ENCODE measurements at regions not wholly inside any gene's neighbourhood (a gene's known extent, or its start where the extent isn't known, plus 50 kb on each side); places are given as distances from the start of the nearest gene placed in this dataset.

DNA sequence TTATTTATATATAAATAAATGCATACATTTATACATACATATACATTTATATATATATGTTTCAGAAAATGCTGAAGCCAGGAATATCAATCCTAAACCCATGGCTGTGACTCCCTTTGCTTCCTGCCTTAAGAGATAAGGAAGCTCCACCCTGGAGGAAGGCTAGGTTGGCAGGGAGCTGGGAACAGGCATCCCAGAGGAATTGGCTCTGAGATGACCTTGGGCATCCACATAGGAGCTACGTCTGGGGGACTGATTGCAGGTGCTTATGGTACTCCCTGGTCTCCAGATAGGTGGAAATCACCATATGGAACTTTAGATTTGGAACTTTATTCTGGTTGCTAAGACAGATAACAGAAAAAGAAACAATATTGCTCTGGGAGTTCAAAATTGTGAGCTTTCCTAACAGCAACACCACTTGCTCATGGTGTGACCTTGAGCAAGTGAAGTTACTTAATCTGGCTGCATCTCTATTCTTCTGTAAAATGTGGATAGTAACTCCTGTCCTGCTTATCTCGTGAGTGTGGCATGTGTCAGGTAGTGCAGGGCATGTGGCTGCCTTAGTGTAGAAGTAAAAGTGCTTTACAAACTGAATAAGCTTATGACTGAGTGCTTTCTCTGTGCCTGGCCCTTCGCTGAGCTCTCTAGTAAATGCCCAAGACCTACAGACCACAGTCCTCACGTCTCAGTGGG lies 341.0 kb downstream of the MEIS1 start:
- H3K4me3 ChIP-seq (ENCODE audit: low read length): no peak overlapping the region
- H3K79me2 ChIP-seq (ENCODE audit: low read length): no peaks in the 10 kb centered on the region
- no peaks in the 10 kb centered on the region for H4K20me1 ChIP-seq (ENCODE audit: insufficient read depth, low read depth, low read length)
- no peaks in the 10 kb centered on the region for H3K9me3 ChIP-seq (ENCODE audit: low read length)
- no peaks in the 10 kb centered on the region for H3K9me2 ChIP-seq (replicated peaks; ENCODE audit: insufficient read depth, low read length)
- no peaks in the 10 kb centered on the region for H3K36me3 ChIP-seq (ENCODE audit: insufficient read depth, low read length)
- H3K4me2 ChIP-seq (ENCODE audit: low read depth, low read length, poor library complexity, severe bottlenecking): no peak overlapping the region
- no peak overlapping the region for H2AFZ ChIP-seq (ENCODE audit: low read length)
- H3K27ac ChIP-seq (ENCODE audit: low read length): no peak overlapping the region
- no peak for DNase-seq
- no peak overlapping the region for H3K9ac ChIP-seq (ENCODE audit: low read length)
- peaks cover 10% of the 10 kb centered on the region for H3K4me1 ChIP-seq (ENCODE audit: low read length)
- no peaks in the 10 kb centered on the region for H3K27me3 ChIP-seq (ENCODE audit: low read length)

- no peak overlapping the region for H3K4me3 ChIP-seq (ENCODE audit: low read length)
- H3K9me3 ChIP-seq (ENCODE audit: low read length): no peaks in the 10 kb centered on the region
- H4K20me1 ChIP-seq (ENCODE audit: insufficient read depth, low read depth, low read length): no peaks in the 10 kb centered on the region
- H3K9me2 ChIP-seq (replicated peaks; ENCODE audit: insufficient read depth, low read length): no peaks in the 10 kb centered on the region
- H3K4me1 ChIP-seq (ENCODE audit: low read length): no peaks in the 10 kb centered on the region
- no peak overlapping the region for H2AFZ ChIP-seq (ENCODE audit: low read length)
- no peak overlapping the region for H3K4me2 ChIP-seq (ENCODE audit: low read depth, low read length, poor library complexity, severe bottlenecking)
- no peaks in the 10 kb centered on the region for H3K36me3 ChIP-seq (ENCODE audit: insufficient read depth, low read length)
- DNase-seq: no peak
- H3K27me3 ChIP-seq (ENCODE audit: low read length): no peaks in the 10 kb centered on the region
- H3K9ac ChIP-seq (ENCODE audit: low read length): no peak overlapping the region
- no peaks in the 10 kb centered on the region for H3K79me2 ChIP-seq (ENCODE audit: low read length)
- H3K27ac ChIP-seq (ENCODE audit: low read length): no peak overlapping the region
Observed at GRCh38 chr2:66781804-66782203, 346.9 kb downstream of the MEIS1 start.

GRCh38 chr2:66782780-66783361 lies 347.9 kb downstream of the MEIS1 start:
- DNase-seq: no peak
- H3K27ac ChIP-seq (ENCODE audit: low read length): no peak overlapping the region
- H2AFZ ChIP-seq (ENCODE audit: low read length): no peak overlapping the region
- no peaks in the 10 kb centered on the region for H3K36me3 ChIP-seq (ENCODE audit: insufficient read depth, low read length)
- H3K4me1 ChIP-seq (ENCODE audit: low read length): no peaks in the 10 kb centered on the region
- no peaks in the 10 kb centered on the region for H3K9me2 ChIP-seq (replicated peaks; ENCODE audit: insufficient read depth, low read length)
- H3K4me3 ChIP-seq (ENCODE audit: low read length): no peak overlapping the region
- no peaks in the 10 kb centered on the region for H3K27me3 ChIP-seq (ENCODE audit: low read length)
- H3K79me2 ChIP-seq (ENCODE audit: low read length): no peaks in the 10 kb centered on the region
- no peaks in the 10 kb centered on the region for H4K20me1 ChIP-seq (ENCODE audit: insufficient read depth, low read depth, low read length)
- no peaks in the 10 kb centered on the region for H3K9me3 ChIP-seq (ENCODE audit: low read length)
- no peak overlapping the region for H3K9ac ChIP-seq (ENCODE audit: low read length)
- no peak overlapping the region for H3K4me2 ChIP-seq (ENCODE audit: low read depth, low read length, poor library complexity, severe bottlenecking)

DNA sequence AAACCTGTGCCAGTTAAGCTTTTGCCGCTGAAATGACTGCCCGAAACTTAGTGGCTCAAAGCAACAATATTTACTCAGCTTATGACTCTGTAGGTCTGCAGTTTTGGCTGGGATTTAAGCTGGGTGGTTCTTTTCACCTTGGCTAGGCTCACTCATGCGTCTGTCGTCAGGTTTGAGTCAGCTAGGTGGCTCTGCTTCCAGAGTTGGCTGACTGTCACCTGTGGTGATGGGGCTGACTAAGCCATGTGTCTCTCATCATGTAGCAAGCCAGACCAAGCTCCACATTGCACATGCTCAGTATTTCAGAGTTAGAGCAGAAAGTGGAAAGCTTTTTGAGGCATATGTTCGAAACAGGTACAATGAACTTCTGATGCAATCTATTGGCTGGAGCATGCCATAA lies 354.8 kb downstream of the MEIS1 start:
- Histone ChIP-seq H3K9me2 (replicated peaks; ENCODE audit: insufficient read depth, low read length) (no peaks in the 10 kb centered on the region), H3K27me3 (ENCODE audit: low read length) (no peaks in the 10 kb centered on the region; the same call in 1 of the 2 replicates), H3K9ac (ENCODE audit: low read length) (no peak overlapping the region), H2AFZ (ENCODE audit: low read length) (no peak overlapping the region), H3K4me1 (ENCODE audit: low read length) (no peaks in the 10 kb centered on the region), H4K20me1 (ENCODE audit: insufficient read depth, low read depth, low read length) (no peaks in the 10 kb centered on the region), H3K79me2 (ENCODE audit: low read length) (no peaks in the 10 kb centered on the region), H3K27ac (ENCODE audit: low read length) (no peak overlapping the region), H3K9me3 (ENCODE audit: low read length) (no peaks in the 10 kb centered on the region), H3K4me3 (ENCODE audit: low read length) (no peak overlapping the region), H3K4me2 (ENCODE audit: low read depth, low read length, poor library complexity, severe bottlenecking) (no peak overlapping the region), H3K36me3 (ENCODE audit: insufficient read depth, low read length) (no peaks in the 10 kb centered on the region)
- no peak for DNase-seq

- DNase-seq: no peak
Observed at GRCh38 chr2:66790651-66791181, 355.8 kb downstream of the MEIS1 start.

GRCh38 chr2:66794070-66794469 lies 359.1 kb downstream of the MEIS1 start:
- Histone ChIP-seq H3K79me2 (ENCODE audit: low read length) (no peaks in the 10 kb centered on the region), H3K4me1 (ENCODE audit: low read length) (no peaks in the 10 kb centered on the region), H3K27me3 (ENCODE audit: low read length) (no peaks in the 10 kb centered on the region; the same call in 1 of the 2 replicates), H3K9me3 (ENCODE audit: low read length) (no peaks in the 10 kb centered on the region), H3K9ac (ENCODE audit: low read length) (no peak overlapping the region), H3K36me3 (ENCODE audit: insufficient read depth, low read length) (no peaks in the 10 kb centered on the region), H4K20me1 (ENCODE audit: insufficient read depth, low read depth, low read length) (no peaks in the 10 kb centered on the region), H2AFZ (ENCODE audit: low read length) (no peak overlapping the region), H3K4me3 (ENCODE audit: low read length) (no peak overlapping the region), H3K9me2 (replicated peaks; ENCODE audit: insufficient read depth, low read length) (no peaks in the 10 kb centered on the region), H3K27ac (ENCODE audit: low read length) (no peak overlapping the region), H3K4me2 (ENCODE audit: low read depth, low read length, poor library complexity, severe bottlenecking) (no peak overlapping the region)
- no peak for DNase-seq

More at GRCh38 chr2:66790651-66791181, 355.8 kb downstream of the MEIS1 start:
- Histone ChIP-seq H3K27ac (ENCODE audit: low read length) (no peak overlapping the region), H3K9me2 (replicated peaks; ENCODE audit: insufficient read depth, low read length) (no peaks in the 10 kb centered on the region), H3K79me2 (ENCODE audit: low read length) (no peaks in the 10 kb centered on the region), H2AFZ (ENCODE audit: low read length) (no peak overlapping the region), H3K27me3 (ENCODE audit: low read length) (no peaks in the 10 kb centered on the region; the same call in 1 of the 2 replicates), H3K4me3 (ENCODE audit: low read length) (no peak overlapping the region), H4K20me1 (ENCODE audit: insufficient read depth, low read depth, low read length) (no peaks in the 10 kb centered on the region), H3K4me2 (ENCODE audit: low read depth, low read length, poor library complexity, severe bottlenecking) (no peak overlapping the region), H3K4me1 (ENCODE audit: low read length) (no peaks in the 10 kb centered on the region), H3K9me3 (ENCODE audit: low read length) (no peaks in the 10 kb centered on the region), H3K36me3 (ENCODE audit: insufficient read depth, low read length) (no peaks in the 10 kb centered on the region), H3K9ac (ENCODE audit: low read length) (no peak overlapping the region)

DNA sequence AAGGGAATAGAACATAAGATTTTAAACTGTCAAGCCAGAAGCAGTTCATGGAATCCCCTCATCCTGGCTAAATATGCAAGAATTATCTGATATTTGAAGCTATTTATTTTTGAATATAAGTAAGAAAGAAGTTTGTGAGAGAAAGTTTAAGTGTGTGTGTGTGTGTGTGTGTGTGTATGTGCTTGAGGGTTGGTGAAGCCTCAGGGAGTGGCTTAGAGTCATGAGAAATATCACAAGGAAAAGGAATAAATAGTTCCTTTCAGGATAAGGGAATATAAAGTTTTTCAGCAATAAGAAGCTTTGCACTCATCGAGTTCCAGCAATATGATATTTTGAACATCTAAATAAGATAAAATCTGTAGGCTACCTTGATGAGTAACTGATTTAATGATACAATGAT lies 359.6 kb downstream of the MEIS1 start:
- Histone ChIP-seq H3K9me3 (ENCODE audit: low read length) (no peaks in the 10 kb centered on the region), H3K9me2 (replicated peaks; ENCODE audit: insufficient read depth, low read length) (no peaks in the 10 kb centered on the region), H3K79me2 (ENCODE audit: low read length) (no peaks in the 10 kb centered on the region), H3K4me1 (ENCODE audit: low read length) (no peaks in the 10 kb centered on the region), H3K9ac (ENCODE audit: low read length) (no peak overlapping the region), H4K20me1 (ENCODE audit: insufficient read depth, low read depth, low read length) (no peaks in the 10 kb centered on the region), H2AFZ (ENCODE audit: low read length) (no peak overlapping the region), H3K27ac (ENCODE audit: low read length) (no peak overlapping the region), H3K27me3 (ENCODE audit: low read length) (no peaks in the 10 kb centered on the region; the same call in 1 of the 2 replicates), H3K36me3 (ENCODE audit: insufficient read depth, low read length) (no peaks in the 10 kb centered on the region), H3K4me3 (ENCODE audit: low read length) (no peak overlapping the region), H3K4me2 (ENCODE audit: low read depth, low read length, poor library complexity, severe bottlenecking) (no peak overlapping the region)
- no peak for DNase-seq

GRCh38 chr2:66802877-66803276 lies 368.0 kb downstream of the MEIS1 start:
- Histone ChIP-seq H3K4me2 (ENCODE audit: low read depth, low read length, poor library complexity, severe bottlenecking) (no peak overlapping the region), H2AFZ (ENCODE audit: low read length) (no peak overlapping the region), H3K79me2 (ENCODE audit: low read length) (no peaks in the 10 kb centered on the region), H4K20me1 (ENCODE audit: insufficient read depth, low read depth, low read length) (no peaks in the 10 kb centered on the region), H3K9me2 (replicated peaks; ENCODE audit: insufficient read depth, low read length) (no peaks in the 10 kb centered on the region), H3K4me3 (ENCODE audit: low read length) (no peak overlapping the region), H3K9me3 (ENCODE audit: low read length) (no peaks in the 10 kb centered on the region), H3K36me3 (ENCODE audit: insufficient read depth, low read length) (no peaks in the 10 kb centered on the region), H3K9ac (ENCODE audit: low read length) (no peak overlapping the region), H3K27ac (ENCODE audit: low read length) (no peak overlapping the region), H3K27me3 (ENCODE audit: low read length) (no peaks in the 10 kb centered on the region), H3K4me1 (ENCODE audit: low read length) (no peaks in the 10 kb centered on the region)
- DNase-seq: no peak

Measured in Karpas-422 (cell line).